Psoas muscle (tissue), 7 donors: ENCODE measurements at regions not wholly inside any gene's neighbourhood (a gene's known extent, or its start where the extent isn't known, plus 50 kb on each side); places are given as distances from the start of the nearest gene placed in this dataset.
A peak's percentile ranks its signal among the peaks of the same experiment; 100 is the strongest.
"Not testable (repeated sequence)": the region's sequence is repeated elsewhere in the genome, so short reads cannot be mapped to it uniquely, and the experiment has no call there.

ENCODE experiments used
- ATAC-seq, 4 donors: fragments of 200-7000 bp; cut with Tn5 transposase; one replicate each; pipeline ENCODE4 v1.9.1; 2020; ENCODE audit warnings: moderate library complexity in 3 of 4, mild to moderate bottlenecking in 2 of 4
- DNase-seq, 2 donors: peaks; one replicate each; pipeline ENCODE4 v3.0.0-alpha.2; 2020
- H3K27ac ChIP-seq: fragments of 200-600 bp; one replicate; pipeline ENCODE4 v1.8.0; 2022
- H3K27me3 ChIP-seq, 3 donors: fragments of 200-600 bp in 1 of 3; one replicate each; pipeline versions ENCODE4 v1.6.1 to v1.8.0; 2013 to 2022; ENCODE audit warnings: low read length in 2 of 3, mild to moderate bottlenecking in 2 of 3, moderate library complexity in 1 of 3; ENCODE audit not compliant: insufficient read depth in 3 of 3
- H3K36me3 ChIP-seq, 2 donors: fragments of 200-600 bp in 1 of 2; one replicate each; pipeline versions ENCODE4 v1.6.1 to v1.8.0; 2013 to 2022; ENCODE audit warnings: low read depth in 1 of 2, mild to moderate bottlenecking in 1 of 2, moderate library complexity in 1 of 2; ENCODE audit not compliant: insufficient read depth in 1 of 2
- H3K4me1 ChIP-seq: fragments of 200-600 bp; one replicate; pipeline ENCODE4 v1.8.0; 2022
- H3K4me3 ChIP-seq: fragments of 200-600 bp; one replicate; pipeline ENCODE4 v1.8.0; 2022; ENCODE audit warnings: mild to moderate bottlenecking
- H3K9me3 ChIP-seq: fragments of 200-600 bp; one replicate; pipeline ENCODE4 v1.8.0; 2022
- CTCF ChIP-seq: fragments of 200-600 bp; IDR thresholded peaks from one replicate; pipeline ENCODE4 v1.8.0; 2022; ENCODE audit warnings: antibody characterized with exemption
- WGBS, 3 donors: extraction: QIAGEN DNeasy Blood & Tissue Kit; methylation state at CpG; one replicate each; pipeline versions ENCODE4 v1.1.6 to v1.1.7; 2013; 5-methylcytosine and 5-hydroxymethylcytosine counted together
- intact Hi-C, 2 donors: fragments of 100-400 bp; cut with DNase I; formaldehyde crosslinking; loops; one replicate each; pipeline versions ENCODE4 v1.11.0 to v1.14.2; 2022
- donor health status: healthy with polysubstance abuse.
- donor health status: DM: no; HTN: no; CAD: no; lungs with moderate emphysema.
- donor health status: Bipolar disorder and iron deficiency.
- donor health status: healthy.
- donor health status: DM: yes; HTN: yes; CAD: no.
- donor health status: DM: no; HTN: no; CAD: no.
- donor health status: DM: yes; HTN: yes; CAD: no.

- Histone ChIP-seq H3K36me3 (no peaks in the 10 kb centered on the region), H3K4me3 (no peak overlapping the region), H3K4me1 (no peaks in the 10 kb centered on the region), H3K27ac (no peak overlapping the region), H3K9me3 (no peaks in the 10 kb centered on the region), H3K27me3 (no peaks in the 10 kb centered on the region)
- ATAC-seq (peak in 3 of 4 donors; percentile 53 to 67 (median 62)), DNase-seq (no peak)
- no peak for TF ChIP-seq CTCF
- intact Hi-C loops, result no loop called here
- 69 to 77% (median 73%) methylated on average over 8 of the region's 8 CpGs for WGBS, 3 donors
Observed at GRCh38 chr1:173392895-173393658, 84.1 kb upstream of the PRDX6 start.

- Histone ChIP-seq H3K9me3 (no peaks in the 10 kb centered on the region), H3K27me3 (no peaks in the 10 kb centered on the region), H3K36me3 (no peaks in the 10 kb centered on the region), H3K4me1 (no peaks in the 10 kb centered on the region), H3K27ac (no peak overlapping the region), H3K4me3 (no peak overlapping the region)
- no peak for ATAC-seq
- no peak for TF ChIP-seq CTCF
- intact Hi-C loops, result no loop called here
- 50 to 68% (median 57%) methylated on average over 1 of the region's 1 CpG for WGBS, 3 donors
- no peak for DNase-seq
Observed at GRCh38 chr1:173393659-173394000, 83.5 kb upstream of the PRDX6 start.

GRCh38 chr1:173394813-173395212 is 82.3 kb upstream of the PRDX6 start:
- H3K9me3 ChIP-seq, H3K4me1 ChIP-seq, ATAC-seq, H3K27me3 ChIP-seq, DNase-seq, intact Hi-C loops, H3K27ac ChIP-seq, H3K36me3 ChIP-seq, H3K4me3 ChIP-seq: not testable (repeated sequence)

- Histone ChIP-seq H3K4me3 (no peak overlapping the region), H3K9me3 (no peaks in the 10 kb centered on the region), H3K27ac (no peak overlapping the region), H3K4me1 (no peaks in the 10 kb centered on the region), H3K36me3 (no peaks in the 10 kb centered on the region), H3K27me3 (no peaks in the 10 kb centered on the region)
- no peak for TF ChIP-seq CTCF
- no peak for ATAC-seq
- DNase-seq, result no peak
- intact Hi-C loops, result no loop called here
Observed at GRCh38 chr1:173395762-173396161, 81.4 kb upstream of the PRDX6 start.

GRCh38 chr1:173400387-173400995 is 76.6 kb upstream of the PRDX6 start:
- Histone ChIP-seq H3K27ac (no peak overlapping the region), H3K27me3 (no peaks in the 10 kb centered on the region), H3K4me3 (no peak overlapping the region), H3K4me1 (peaks cover 4% of the 10 kb centered on the region), H3K9me3 (no peaks in the 10 kb centered on the region), H3K36me3 (no peaks in the 10 kb centered on the region)
- ATAC-seq, result no peak
- DNase-seq, result no peak
- TF ChIP-seq CTCF, result no peak
- 76 to 82% (median 77%) methylated on average over 1 of the region's 1 CpG for WGBS, 3 donors
- intact Hi-C loops, result no loop called here
